ENCODE measurements at regions not wholly inside any gene's neighbourhood (a gene's known extent, or its start where the extent isn't known, plus 50 kb on each side); places are given as distances from the start of the nearest gene placed in this dataset.

DNA sequence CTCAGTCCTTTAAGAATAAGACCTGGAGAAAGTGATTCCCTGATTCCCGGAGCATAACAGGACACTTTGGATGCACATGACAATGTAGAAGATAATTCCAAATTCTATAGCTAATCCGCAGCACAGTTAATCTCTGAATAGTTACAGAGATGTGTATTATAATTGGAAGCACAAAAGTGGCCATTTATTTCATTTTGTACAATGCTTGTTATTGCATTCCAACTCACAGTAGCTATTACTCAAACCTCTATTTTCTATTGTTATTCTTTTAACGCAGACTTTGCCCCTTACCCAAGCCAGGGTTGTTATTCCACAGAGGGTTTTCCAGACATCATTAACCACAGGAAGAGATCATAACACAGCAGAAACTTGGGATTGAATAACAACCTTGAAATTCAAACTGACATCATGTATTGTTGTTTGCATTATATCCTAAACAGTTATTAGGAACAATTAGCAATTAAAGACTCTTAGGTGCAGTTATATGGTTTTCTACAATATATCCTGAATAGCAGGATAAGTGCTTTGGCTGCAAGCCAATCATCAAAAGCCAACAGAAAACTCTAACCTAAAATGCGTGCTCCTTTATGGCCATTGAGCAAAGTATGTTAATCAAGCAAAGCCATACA is 984.0 kb upstream of the TENM3 start:
- TF ChIP-seq, protein P1, sequence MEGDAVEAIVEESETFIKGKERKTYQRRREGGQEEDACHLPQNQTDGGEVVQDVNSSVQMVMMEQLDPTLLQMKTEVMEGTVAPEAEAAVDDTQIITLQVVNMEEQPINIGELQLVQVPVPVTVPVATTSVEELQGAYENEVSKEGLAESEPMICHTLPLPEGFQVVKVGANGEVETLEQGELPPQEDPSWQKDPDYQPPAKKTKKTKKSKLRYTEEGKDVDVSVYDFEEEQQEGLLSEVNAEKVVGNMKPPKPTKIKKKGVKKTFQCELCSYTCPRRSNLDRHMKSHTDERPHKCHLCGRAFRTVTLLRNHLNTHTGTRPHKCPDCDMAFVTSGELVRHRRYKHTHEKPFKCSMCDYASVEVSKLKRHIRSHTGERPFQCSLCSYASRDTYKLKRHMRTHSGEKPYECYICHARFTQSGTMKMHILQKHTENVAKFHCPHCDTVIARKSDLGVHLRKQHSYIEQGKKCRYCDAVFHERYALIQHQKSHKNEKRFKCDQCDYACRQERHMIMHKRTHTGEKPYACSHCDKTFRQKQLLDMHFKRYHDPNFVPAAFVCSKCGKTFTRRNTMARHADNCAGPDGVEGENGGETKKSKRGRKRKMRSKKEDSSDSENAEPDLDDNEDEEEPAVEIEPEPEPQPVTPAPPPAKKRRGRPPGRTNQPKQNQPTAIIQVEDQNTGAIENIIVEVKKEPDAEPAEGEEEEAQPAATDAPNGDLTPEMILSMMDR (IDR thresholded peaks at IDR 0.05; ENCODE audit: low read depth, low read length, missing control alignments), result no peak
- in situ Hi-C loops (cut with HindIII; ENCODE audit: low sequenced_read_pairs), result no loop called here
- H3K4me3 ChIP-seq (ENCODE audit: low read depth, low read length), result no peak overlapping the region
- DNase-seq (ENCODE audit: low read depth), result no peak

DNA sequence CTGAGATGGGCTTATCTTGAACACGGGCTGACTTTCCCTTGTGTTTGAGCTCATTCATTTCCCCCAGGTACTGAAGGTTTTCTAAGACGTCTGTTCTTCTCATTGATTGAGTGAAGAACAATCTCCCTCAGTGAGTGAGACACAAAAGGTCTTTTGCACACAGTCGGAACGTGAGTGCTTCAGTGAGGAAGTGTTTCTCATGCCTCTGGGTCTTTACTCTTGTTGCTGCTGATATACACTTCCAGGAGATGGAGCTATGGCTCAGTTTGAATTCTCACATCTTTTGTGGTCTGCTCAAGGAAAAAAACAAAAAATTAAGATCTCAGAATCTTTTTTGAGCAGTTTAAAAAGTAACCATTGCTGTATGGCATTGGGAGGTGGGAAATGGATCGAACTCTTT is 981.9 kb upstream of the TENM3 start:
- TF ChIP-seq, protein P1 (IDR thresholded peaks at IDR 0.05; ENCODE audit: low read depth, low read length, missing control alignments), result peak; percentile 60
- peak; percentile 4 for DNase-seq (ENCODE audit: low read depth)
- H3K4me3 ChIP-seq (ENCODE audit: low read depth, low read length), result no peak overlapping the region
- in situ Hi-C loops (cut with HindIII; ENCODE audit: low sequenced_read_pairs), result no loop called here

GRCh38 chr4:181264893-181265292 is 978.3 kb upstream of the TENM3 start:
- DNase-seq (ENCODE audit: low read depth), result no peak
- in situ Hi-C loops (cut with HindIII; ENCODE audit: low sequenced_read_pairs), result no loop called here
- H3K4me3 ChIP-seq (ENCODE audit: low read depth, low read length), result no peak overlapping the region
- TF ChIP-seq, protein P1 (IDR thresholded peaks at IDR 0.05; ENCODE audit: low read depth, low read length, missing control alignments), result no peak

GRCh38 chr4:181265370-181265769 is 977.8 kb upstream of the TENM3 start:
- no peak overlapping the region for H3K4me3 ChIP-seq (ENCODE audit: low read depth, low read length)
- no peak for DNase-seq (ENCODE audit: low read depth)
- in situ Hi-C loops (cut with HindIII; ENCODE audit: low sequenced_read_pairs), result no loop called here
- TF ChIP-seq, protein P1 (IDR thresholded peaks at IDR 0.05; ENCODE audit: low read depth, low read length, missing control alignments), result no peak

- in situ Hi-C loops (cut with HindIII; ENCODE audit: low sequenced_read_pairs), result no loop called here
- H3K4me3 ChIP-seq (ENCODE audit: low read depth, low read length), result no peak overlapping the region
- no peak for DNase-seq (ENCODE audit: low read depth)
- TF ChIP-seq, protein P1 (IDR thresholded peaks at IDR 0.05; ENCODE audit: low read depth, low read length, missing control alignments), result no peak
These were observed 972.0 kb upstream of the TENM3 start for GRCh38 chr4:181271116-181271640.

GRCh38 chr4:181272422-181272821 is 970.8 kb upstream of the TENM3 start:
- TF ChIP-seq, protein P1 (IDR thresholded peaks at IDR 0.05; ENCODE audit: low read depth, low read length, missing control alignments), result no peak
- DNase-seq (ENCODE audit: low read depth), result no peak
- no peak overlapping the region for H3K4me3 ChIP-seq (ENCODE audit: low read depth, low read length)
- in situ Hi-C loops (cut with HindIII; ENCODE audit: low sequenced_read_pairs), result no loop called here

Measured in astrocyte of the cerebellum (primary cell).